ENCODE measurements at regions not wholly inside any gene's neighbourhood (a gene's known extent, or its start where the extent isn't known, plus 50 kb on each side); places are given as distances from the start of the nearest gene placed in this dataset.

GRCh38 chr3:96192966-96193550, 621.3 kb upstream of the EPHA6 start:
- DNase-seq (ENCODE audit: low read depth, low spot score), result no peak
- in situ Hi-C loops (cut with HindIII; ENCODE audit: low sequenced_read_pairs), result no loop called here
- TF ChIP-seq, protein P1, sequence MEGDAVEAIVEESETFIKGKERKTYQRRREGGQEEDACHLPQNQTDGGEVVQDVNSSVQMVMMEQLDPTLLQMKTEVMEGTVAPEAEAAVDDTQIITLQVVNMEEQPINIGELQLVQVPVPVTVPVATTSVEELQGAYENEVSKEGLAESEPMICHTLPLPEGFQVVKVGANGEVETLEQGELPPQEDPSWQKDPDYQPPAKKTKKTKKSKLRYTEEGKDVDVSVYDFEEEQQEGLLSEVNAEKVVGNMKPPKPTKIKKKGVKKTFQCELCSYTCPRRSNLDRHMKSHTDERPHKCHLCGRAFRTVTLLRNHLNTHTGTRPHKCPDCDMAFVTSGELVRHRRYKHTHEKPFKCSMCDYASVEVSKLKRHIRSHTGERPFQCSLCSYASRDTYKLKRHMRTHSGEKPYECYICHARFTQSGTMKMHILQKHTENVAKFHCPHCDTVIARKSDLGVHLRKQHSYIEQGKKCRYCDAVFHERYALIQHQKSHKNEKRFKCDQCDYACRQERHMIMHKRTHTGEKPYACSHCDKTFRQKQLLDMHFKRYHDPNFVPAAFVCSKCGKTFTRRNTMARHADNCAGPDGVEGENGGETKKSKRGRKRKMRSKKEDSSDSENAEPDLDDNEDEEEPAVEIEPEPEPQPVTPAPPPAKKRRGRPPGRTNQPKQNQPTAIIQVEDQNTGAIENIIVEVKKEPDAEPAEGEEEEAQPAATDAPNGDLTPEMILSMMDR (IDR thresholded peaks at IDR 0.05; ENCODE audit: low read depth, low read length), result no peak
- no peak overlapping the region for H3K4me3 ChIP-seq (ENCODE audit: low read depth, low read length)

GRCh38 chr3:96200897-96201296, 613.5 kb upstream of the EPHA6 start:
- no peak for DNase-seq (ENCODE audit: low read depth, low spot score)
- TF ChIP-seq, protein P1 (IDR thresholded peaks at IDR 0.05; ENCODE audit: low read depth, low read length), result no peak
- no peak overlapping the region for H3K4me3 ChIP-seq (ENCODE audit: low read depth, low read length)
- in situ Hi-C loops (cut with HindIII; ENCODE audit: low sequenced_read_pairs), result no loop called here

GRCh38 chr3:96201463-96201862, 612.9 kb upstream of the EPHA6 start:
- H3K4me3 ChIP-seq (ENCODE audit: low read depth, low read length), result no peak overlapping the region

GRCh38 chr3:96202181-96202580, 612.2 kb upstream of the EPHA6 start:
- TF ChIP-seq, protein P1 (IDR thresholded peaks at IDR 0.05; ENCODE audit: low read depth, low read length), result no peak
- in situ Hi-C loops (cut with HindIII; ENCODE audit: low sequenced_read_pairs), result no loop called here
- no peak for DNase-seq (ENCODE audit: low read depth, low spot score)

More at GRCh38 chr3:96201463-96201862, 612.9 kb upstream of the EPHA6 start:
- no peak for DNase-seq (ENCODE audit: low read depth, low spot score)
- TF ChIP-seq, protein P1 (IDR thresholded peaks at IDR 0.05; ENCODE audit: low read depth, low read length), result no peak
- in situ Hi-C loops (cut with HindIII; ENCODE audit: low sequenced_read_pairs), result no loop called here

DNA sequence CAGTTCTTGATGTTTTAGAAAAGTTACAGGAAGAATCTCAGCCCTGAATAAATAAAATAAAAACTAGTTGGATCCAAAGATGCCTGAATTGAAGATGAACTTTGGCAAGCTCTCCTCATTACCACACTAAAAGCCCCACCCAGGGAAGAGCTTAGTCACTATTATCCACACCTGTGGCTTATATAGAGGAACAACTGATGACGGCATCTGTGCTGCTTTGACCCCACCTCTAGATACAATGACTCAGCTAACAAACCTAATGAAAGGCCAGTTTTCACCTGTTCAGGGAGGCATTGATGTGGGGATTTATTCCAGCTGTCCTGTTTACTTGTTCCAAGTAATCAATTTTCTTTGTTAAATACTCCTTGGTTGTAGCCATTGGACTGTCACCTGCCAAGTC, 604.7 kb upstream of the EPHA6 start:
- in situ Hi-C loops (cut with HindIII; ENCODE audit: low sequenced_read_pairs), result no loop called here
- TF ChIP-seq, protein P1 (IDR thresholded peaks at IDR 0.05; ENCODE audit: low read depth, low read length), result no peak
- H3K4me3 ChIP-seq (ENCODE audit: low read depth, low read length), result no peak overlapping the region
- no peak for DNase-seq (ENCODE audit: low read depth, low spot score)

More at GRCh38 chr3:96202181-96202580, 612.2 kb upstream of the EPHA6 start:
- H3K4me3 ChIP-seq (ENCODE audit: low read depth, low read length), result no peak overlapping the region

DNA sequence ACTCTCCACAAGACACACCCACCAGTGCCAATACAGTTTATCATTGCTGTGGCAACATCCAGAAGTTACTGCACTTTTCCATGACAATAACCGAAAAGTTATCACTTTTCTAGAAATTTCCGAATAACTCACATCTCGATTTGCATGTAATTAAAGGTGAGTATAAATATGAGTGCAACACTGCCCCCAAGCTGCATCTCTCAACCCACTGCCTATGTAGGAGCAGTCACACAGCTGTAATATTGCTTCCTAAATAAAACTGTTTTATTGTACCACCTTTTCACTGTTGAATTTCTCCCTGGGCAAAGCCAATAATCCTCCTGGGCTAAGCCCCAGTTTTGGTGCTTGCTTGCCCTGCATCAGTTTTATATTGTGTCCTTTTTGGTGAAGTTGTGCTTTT, 601.0 kb upstream of the EPHA6 start:
- DNase-seq (ENCODE audit: low read depth, low spot score), result no peak

More for the DNA sequence above, 601.0 kb upstream of the EPHA6 start:
- no peak overlapping the region for H3K4me3 ChIP-seq (ENCODE audit: low read depth, low read length)
- in situ Hi-C loops (cut with HindIII; ENCODE audit: low sequenced_read_pairs), result no loop called here
- TF ChIP-seq, protein P1 (IDR thresholded peaks at IDR 0.05; ENCODE audit: low read depth, low read length), result no peak
